ENCODE measurements at regions not wholly inside any gene's neighbourhood (a gene's known extent, or its start where the extent isn't known, plus 50 kb on each side); places are given as distances from the start of the nearest gene placed in this dataset.

DNA sequence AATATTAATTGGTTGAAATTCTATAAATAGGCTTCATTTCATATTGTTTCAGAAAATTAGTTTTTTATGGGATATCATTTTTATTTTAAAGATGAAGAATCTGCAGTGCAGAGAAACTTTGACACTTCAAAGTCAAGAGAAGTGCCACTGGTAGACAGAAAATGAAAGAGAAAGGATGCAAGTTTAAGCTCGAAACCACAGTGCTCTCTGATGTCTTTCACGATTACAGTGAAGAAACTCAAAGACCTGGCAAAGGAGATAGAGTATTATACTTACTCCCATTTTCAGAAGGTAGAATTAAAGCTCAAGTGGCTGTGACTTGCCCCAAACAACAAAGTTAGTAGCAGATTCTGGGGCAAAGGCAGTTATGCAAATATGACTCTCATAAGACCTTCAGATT lies 745.4 kb downstream of the TECRL start:
- in situ Hi-C loops (cut with HindIII; ENCODE audit: low sequenced_read_pairs): no loop called here

DNA sequence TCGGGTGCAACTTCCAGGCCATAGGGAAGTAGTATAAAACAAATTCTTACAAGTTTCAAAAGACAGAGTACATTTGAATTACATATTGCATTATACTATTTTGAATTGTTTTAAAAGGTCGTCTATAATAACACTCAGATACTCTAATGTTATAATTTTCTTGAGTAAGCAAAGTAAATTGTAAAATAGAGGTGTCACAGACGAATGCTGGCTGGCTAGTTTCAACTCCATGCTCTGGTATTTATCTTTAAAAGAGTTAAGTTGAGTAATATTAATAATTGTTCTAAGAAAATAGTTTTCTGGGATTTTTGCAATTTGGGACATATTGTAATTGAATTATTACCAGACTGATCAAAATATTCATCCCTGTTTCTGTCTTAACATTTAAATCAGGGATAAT lies 764.9 kb downstream of the TECRL start:
- in situ Hi-C loops (cut with HindIII; ENCODE audit: low sequenced_read_pairs): no loop called here

DNA sequence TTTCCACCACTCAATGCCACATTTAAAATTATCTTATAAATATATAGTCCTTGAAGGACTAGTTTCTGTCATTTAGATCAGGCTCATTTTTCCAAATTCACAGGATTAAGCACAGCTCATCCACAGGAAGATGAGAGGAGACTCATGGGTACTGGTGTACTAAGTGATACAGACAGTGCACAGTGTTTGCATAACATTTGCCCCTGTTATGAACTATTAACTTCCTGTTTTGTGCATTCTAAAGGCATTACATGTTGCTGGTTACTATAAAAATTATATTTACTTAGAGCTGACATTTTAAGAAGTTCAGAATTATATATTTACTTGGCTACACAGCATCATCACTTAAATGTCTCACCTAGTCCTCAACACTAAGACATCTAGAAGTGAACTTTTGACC lies 772.0 kb downstream of the TECRL start:
- in situ Hi-C loops (cut with HindIII; ENCODE audit: low sequenced_read_pairs): no loop called here

- in situ Hi-C loops (cut with HindIII; ENCODE audit: low sequenced_read_pairs): no loop called here
These were observed 776.4 kb downstream of the TECRL start for GRCh38 chr4:63632858-63633257.

- in situ Hi-C loops (cut with HindIII; ENCODE audit: low sequenced_read_pairs): no loop called here
These were observed 789.0 kb downstream of the TECRL start for GRCh38 chr4:63620271-63620670.

DNA sequence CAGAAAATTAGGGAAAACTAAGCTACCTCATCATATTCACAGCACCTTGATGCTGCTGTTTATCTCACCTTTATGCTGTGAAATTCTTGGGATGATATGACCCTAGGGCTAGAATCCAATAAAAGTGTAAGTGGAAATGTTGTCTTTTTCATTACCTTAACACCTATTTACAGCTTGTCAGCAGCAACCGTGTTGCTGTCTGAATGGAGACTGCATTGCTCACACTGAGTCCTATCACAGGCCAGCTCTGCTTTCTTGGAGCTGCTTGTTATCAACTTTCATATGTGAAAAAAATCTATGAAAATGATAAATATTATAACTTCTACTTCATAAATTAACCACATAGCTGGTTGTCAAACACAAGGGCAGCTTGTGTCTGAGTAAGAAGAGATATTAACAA lies 789.5 kb downstream of the TECRL start:
- in situ Hi-C loops (cut with HindIII; ENCODE audit: low sequenced_read_pairs): no loop called here

DNA sequence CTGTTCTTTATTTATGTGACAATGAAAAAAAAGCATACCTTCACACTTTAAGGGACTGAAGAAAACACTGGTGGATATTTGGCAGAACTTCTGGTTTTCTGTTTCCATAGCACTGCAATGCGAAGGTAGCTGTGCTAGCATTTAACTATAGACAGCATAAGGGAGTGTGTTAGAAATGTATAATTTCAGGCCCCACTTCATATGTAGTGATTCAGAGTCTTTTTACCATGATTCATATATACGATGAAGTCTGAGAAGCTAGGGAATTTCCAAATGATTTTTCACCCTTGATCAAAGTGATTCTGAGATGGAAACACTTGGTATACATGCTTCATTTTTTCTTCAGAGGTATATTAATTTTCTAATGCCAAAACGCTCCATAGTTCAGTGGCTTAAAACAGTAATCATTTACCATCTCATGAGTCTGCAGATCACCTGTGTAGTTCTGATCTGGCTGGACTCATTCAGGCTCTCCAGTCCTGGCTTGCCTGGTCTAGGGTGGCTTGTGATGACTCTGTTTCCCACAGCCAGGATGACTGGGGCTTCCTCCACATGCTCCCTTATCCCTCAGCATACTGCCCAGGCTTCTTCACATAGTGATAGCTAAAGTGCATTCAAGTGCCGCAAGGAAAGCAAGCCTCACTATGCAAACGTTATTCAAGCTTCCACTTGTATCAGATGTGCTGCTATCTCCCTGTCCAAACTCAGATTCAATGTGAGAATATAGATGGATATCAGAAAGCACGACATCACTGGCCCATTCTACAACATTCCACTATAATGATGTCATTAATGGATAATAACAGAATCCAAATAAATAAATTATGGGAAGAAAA lies 790.1 kb downstream of the TECRL start:
- in situ Hi-C loops (cut with HindIII; ENCODE audit: low sequenced_read_pairs): no loop called here

DNA sequence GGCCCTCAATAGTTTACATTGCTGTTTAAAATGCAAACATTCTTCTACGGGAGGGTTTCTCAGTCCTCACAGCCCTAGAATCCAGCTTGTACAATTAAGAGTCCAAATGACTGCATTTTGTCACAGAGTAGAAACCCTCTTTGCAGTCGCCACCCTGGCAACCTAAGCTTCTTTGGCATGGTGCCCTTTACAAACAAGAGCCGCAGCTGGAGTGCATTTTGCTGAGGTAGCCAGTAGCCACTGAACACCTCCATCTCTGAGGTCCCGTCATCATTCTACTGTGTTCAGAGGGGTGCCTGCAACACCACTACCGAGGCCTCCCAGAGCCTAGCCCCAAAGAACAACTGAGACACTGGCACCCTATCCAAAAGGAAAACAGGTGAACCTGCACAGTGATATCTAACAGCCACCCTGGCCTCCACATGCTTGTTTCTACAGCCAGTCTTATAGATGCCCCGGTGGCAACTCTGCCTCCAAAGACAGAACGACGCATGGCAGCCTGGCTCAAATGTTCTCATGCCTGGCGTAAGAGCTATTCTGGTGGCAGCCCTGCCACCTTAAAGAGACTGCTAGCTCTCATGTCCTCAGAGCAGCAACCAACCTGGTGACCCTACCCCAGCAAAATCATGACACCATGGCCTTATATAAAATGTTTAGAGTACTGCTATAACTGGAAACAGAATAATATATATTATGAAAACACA lies 801.9 kb downstream of the TECRL start:
- in situ Hi-C loops (cut with HindIII; ENCODE audit: low sequenced_read_pairs): no loop called here

GRCh38 chr4:63589796-63590195 lies 819.5 kb downstream of the TECRL start:
- in situ Hi-C loops (cut with HindIII; ENCODE audit: low sequenced_read_pairs): no loop called here

GRCh38 chr4:63583561-63583960 lies 825.7 kb downstream of the TECRL start:
- in situ Hi-C loops (cut with HindIII; ENCODE audit: low sequenced_read_pairs): no loop called here

GRCh38 chr4:63583007-63583406 lies 826.2 kb downstream of the TECRL start:
- in situ Hi-C loops (cut with HindIII; ENCODE audit: low sequenced_read_pairs): no loop called here

- in situ Hi-C loops (cut with HindIII; ENCODE audit: low sequenced_read_pairs): no loop called here
These were observed 828.3 kb downstream of the TECRL start for GRCh38 chr4:63580796-63581475.

- in situ Hi-C loops (cut with HindIII; ENCODE audit: low sequenced_read_pairs): no loop called here
These were observed 830.9 kb downstream of the TECRL start for GRCh38 chr4:63578383-63578782.

GRCh38 chr4:63566658-63567057 lies 842.6 kb downstream of the TECRL start:
- in situ Hi-C loops (cut with HindIII; ENCODE audit: low sequenced_read_pairs): no loop called here

DNA sequence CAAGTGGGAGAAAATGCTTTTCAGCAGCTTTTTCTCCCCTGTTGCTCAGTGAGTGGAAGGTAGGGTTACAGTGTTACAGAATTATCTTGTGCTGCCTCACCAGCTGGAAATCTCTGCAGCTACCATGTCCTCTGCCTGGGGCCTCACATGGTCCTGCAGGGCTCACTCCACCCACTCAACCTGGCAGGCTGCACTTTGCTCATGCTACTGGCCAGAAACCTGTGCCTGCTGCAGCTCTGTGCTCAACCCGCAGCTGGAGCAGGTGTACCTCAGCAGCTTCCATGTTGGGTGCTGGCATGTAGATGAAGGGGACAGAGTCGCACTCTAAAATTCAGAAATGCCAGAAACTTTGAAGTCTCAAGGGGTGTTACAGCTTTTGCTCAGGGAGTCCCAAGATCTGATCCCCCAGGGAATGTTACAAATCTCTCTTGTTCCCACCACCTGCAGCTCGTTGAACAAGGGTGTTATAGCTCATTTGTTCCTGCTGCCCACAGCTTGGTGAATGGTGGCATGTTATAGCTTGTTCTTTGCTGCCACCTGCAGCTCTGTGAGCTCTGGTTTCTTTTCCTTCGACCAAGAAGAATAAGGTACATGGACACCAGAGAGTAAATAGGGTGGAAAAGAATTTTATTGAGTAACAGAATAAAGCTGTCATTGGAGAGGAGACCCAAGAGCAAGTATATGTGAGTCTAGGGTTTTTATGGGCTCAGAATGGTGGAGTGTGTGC lies 845.8 kb downstream of the TECRL start:
- in situ Hi-C loops (cut with HindIII; ENCODE audit: low sequenced_read_pairs): no loop called here

- in situ Hi-C loops (cut with HindIII; ENCODE audit: low sequenced_read_pairs): no loop called here
These were observed 850.5 kb downstream of the TECRL start for GRCh38 chr4:63558709-63559108.

GRCh38 chr4:63556332-63556731 lies 852.9 kb downstream of the TECRL start:
- in situ Hi-C loops (cut with HindIII; ENCODE audit: low sequenced_read_pairs): no loop called here

DNA sequence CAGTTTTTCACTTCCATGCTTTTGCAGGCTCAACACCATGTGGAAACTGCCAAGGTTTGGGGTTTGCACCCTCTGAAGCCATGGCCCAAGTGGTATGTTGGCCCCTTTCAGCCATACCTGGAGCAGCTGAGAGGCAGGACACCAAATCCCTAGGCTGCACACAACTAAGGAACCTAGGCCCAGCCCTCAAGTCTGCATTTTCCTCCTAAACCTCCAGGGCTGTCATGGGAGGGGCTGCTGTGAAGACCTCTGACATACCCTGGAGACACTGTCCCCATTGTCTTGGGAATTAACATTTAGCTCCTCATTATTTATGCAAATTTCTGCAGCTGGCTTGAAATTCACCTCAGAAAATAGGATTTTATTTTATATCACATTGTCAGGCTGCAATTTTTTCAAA lies 856.1 kb downstream of the TECRL start:
- in situ Hi-C loops (cut with HindIII; ENCODE audit: low sequenced_read_pairs): no loop called here

GRCh38 chr4:63541828-63542227 lies 867.4 kb downstream of the TECRL start:
- in situ Hi-C loops (cut with HindIII; ENCODE audit: low sequenced_read_pairs): no loop called here

DNA sequence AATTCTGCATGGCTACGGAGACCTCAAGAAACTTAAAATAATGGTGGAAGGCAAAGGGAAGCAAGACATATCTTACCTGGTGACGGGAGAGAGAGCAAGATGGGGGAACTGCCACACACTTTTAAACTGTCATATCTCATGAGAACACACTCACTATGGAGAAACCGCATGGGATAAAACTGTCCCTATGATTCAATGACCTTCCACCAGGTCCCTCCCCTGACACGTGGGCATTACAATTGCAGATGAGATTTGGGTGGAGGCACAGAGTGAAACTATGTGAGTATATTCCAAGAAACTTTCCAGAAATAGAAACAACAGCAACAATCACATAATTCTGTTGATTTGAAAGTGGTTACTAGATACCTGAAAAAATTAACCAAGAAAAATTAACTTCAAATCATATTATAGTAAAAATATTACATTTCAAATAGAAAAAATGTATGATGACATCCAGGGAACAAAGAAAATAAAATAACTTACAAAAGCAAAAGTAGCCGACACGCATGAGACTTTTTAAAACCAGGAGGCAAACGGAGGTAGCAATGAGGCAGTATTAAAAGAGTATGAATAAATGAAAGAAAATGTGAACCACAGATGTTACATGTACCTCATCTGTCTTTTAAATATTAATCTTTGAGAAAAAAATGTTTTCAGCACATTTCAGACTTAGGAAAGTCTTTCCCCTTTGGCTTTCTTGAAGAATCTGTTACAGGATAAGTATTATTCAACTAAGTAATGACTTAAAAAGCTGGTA lies 879.5 kb downstream of the TECRL start:
- in situ Hi-C loops (cut with HindIII; ENCODE audit: low sequenced_read_pairs): no loop called here

All from endothelial cell of hepatic sinusoid (primary cell).